ENCODE measurements at regions not wholly inside any gene's neighbourhood (a gene's known extent, or its start where the extent isn't known, plus 50 kb on each side); places are given as distances from the start of the nearest gene placed in this dataset.

DNA sequence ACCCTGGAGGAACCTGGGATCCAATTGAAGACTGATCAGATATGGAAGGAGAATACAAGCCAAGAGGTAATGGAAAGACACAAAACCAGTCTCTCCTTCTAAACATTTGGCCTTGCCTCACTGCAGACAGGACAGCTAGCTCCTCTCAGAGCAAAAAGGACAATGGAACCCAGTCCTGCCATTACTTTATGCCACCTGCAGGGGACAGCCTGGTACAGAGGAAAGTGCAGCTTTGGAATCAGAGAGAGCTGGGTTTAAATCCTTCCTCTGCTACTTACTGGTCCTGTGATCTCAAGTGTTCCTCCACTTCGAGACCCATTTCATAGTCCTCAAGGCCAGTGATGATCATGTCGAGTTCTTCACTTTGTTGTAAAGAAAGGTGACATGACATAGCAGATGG, 159.4 kb upstream of the SMAD3 start:
- Histone ChIP-seq H2BK5ac (ENCODE audit: insufficient read length, low read length) (no peak overlapping the region), H3K9ac (ENCODE audit: extremely low read depth, insufficient read length, low read length) (no peak overlapping the region), H4K91ac (ENCODE audit: insufficient read length, low read depth, low read length) (no peak overlapping the region), H4K20me1 (ENCODE audit: control insufficient read depth, insufficient read depth, insufficient read length) (no peaks in the 10 kb centered on the region), H3K9me3 (ENCODE audit: control insufficient read depth, low read depth, low read length) (no peaks in the 10 kb centered on the region), H3K79me2 (ENCODE audit: insufficient read depth, low read length) (no peaks in the 10 kb centered on the region), H4K5ac (ENCODE audit: insufficient read length, low read depth, low read length) (no peak overlapping the region), H2BK12ac (ENCODE audit: insufficient read length, low read depth, low read length) (no peak overlapping the region), H3K14ac (ENCODE audit: insufficient read depth, low read length) (no peak overlapping the region), H4K8ac (replicated peaks; ENCODE audit: insufficient read length, low read depth, low read length) (no peak overlapping the region), H3K4me2 (ENCODE audit: insufficient read depth, insufficient read length, low read length) (no peak overlapping the region), H2BK15ac (ENCODE audit: low read depth, low read length) (no peak overlapping the region), H2AK5ac (ENCODE audit: insufficient read length, low read length) (no peak overlapping the region), H3K23ac (ENCODE audit: insufficient read length, low read depth, low read length) (no peak overlapping the region), H3K27ac (ENCODE audit: insufficient read length, low read depth, low read length) (no peak overlapping the region), H2AFZ (ENCODE audit: low read length) (no peak overlapping the region), H3K56ac (ENCODE audit: insufficient read length, low read depth, low read length) (no peak overlapping the region), H3K79me1 (ENCODE audit: insufficient read depth, low read depth, low read length, poor library complexity, severe bottlenecking) (no peaks in the 10 kb centered on the region), H2BK120ac (ENCODE audit: low read depth, low read length, poor library complexity, severe bottlenecking) (no peak overlapping the region), H3K4ac (ENCODE audit: low read depth, low read length) (no peak overlapping the region), H3K23me2 (ENCODE audit: insufficient read length, low read depth, low read length, poor library complexity, severe bottlenecking) (no peaks in the 10 kb centered on the region), H2BK20ac (ENCODE audit: low read depth, low read length, poor library complexity, severe bottlenecking) (no peak overlapping the region), H3K18ac (ENCODE audit: insufficient read length, low read depth, low read length) (no peak overlapping the region), H3K27me3 (ENCODE audit: insufficient read depth, low read length) (no peaks in the 10 kb centered on the region), H3K4me1 (ENCODE audit: insufficient read depth, low read length) (no peaks in the 10 kb centered on the region), H3T11ph (ENCODE audit: low read length) (no peak overlapping the region)
- no peaks in the 10 kb centered on the region for H3K36me3 Mint-ChIP-seq (ENCODE audit: insufficient read depth in 1 of 3, low read depth in 3 of 3)
- no CpG with 5 or more reads among the region's 2 CpGs for WGBS (ENCODE audit: extremely low coverage, insufficient read length, low lambda C conversion rate)
- H3K27me3 Mint-ChIP-seq (ENCODE audit: low read depth), result peaks cover 4% of the 10 kb centered on the region
- H3K4me3 Mint-ChIP-seq, result no peak overlapping the region
- peaks cover 4 to 7% of the 10 kb centered on the region in 2 experiments; a peak in 4 of 5 replicates for H3K9me3 Mint-ChIP-seq
- TF ChIP-seq, protein P1, sequence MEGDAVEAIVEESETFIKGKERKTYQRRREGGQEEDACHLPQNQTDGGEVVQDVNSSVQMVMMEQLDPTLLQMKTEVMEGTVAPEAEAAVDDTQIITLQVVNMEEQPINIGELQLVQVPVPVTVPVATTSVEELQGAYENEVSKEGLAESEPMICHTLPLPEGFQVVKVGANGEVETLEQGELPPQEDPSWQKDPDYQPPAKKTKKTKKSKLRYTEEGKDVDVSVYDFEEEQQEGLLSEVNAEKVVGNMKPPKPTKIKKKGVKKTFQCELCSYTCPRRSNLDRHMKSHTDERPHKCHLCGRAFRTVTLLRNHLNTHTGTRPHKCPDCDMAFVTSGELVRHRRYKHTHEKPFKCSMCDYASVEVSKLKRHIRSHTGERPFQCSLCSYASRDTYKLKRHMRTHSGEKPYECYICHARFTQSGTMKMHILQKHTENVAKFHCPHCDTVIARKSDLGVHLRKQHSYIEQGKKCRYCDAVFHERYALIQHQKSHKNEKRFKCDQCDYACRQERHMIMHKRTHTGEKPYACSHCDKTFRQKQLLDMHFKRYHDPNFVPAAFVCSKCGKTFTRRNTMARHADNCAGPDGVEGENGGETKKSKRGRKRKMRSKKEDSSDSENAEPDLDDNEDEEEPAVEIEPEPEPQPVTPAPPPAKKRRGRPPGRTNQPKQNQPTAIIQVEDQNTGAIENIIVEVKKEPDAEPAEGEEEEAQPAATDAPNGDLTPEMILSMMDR (conservative IDR thresholded peaks at IDR 0.05), result peak; percentile 60
- H3K4me1 Mint-ChIP-seq, result peaks cover 0 to 15% of the 10 kb centered on the region in 2 experiments; a peak in 2 of 4 replicates
- H3K27ac Mint-ChIP-seq, result no peak overlapping the region
- peak; percentile 33 for DNase-seq

Measured in H9 (cell line).